ENCODE measurements at regions not wholly inside any gene's neighbourhood (a gene's known extent, or its start where the extent isn't known, plus 50 kb on each side); places are given as distances from the start of the nearest gene placed in this dataset.

GRCh38 chr2:53544871-53545558, 222.6 kb upstream of the CHAC2 start:
- ChIA-PET CTCF (no interaction called here), POLR2A (no interaction called here)
- no peaks in the 10 kb centered on the region for H3K9me3 ChIP-seq
- Mint-ChIP-seq H3K4me3 (no peak overlapping the region), H3K36me3 (no peaks in the 10 kb centered on the region), H3K4me1 (no peaks in the 10 kb centered on the region), H3K27me3 (peaks cover 3 to 8% of the 10 kb centered on the region in 2 donors), H3K27ac (no peak overlapping the region), H3K9me3 (peaks cover 5 to 13% (median 12%) of the 10 kb centered on the region in 3 donors)
- no peaks in the 10 kb centered on the region for H3K27me3 ChIP-seq (replicated peaks in 1 of 2; ENCODE audit: control insufficient read depth in 2 of 2, extremely low read depth in 1 of 2, insufficient read depth in 2 of 2, low read length in 1 of 2)
- DNase-seq (no peak), ATAC-seq (replicated peaks in 1 of 4) (no peak)
- WGBS (ENCODE audit: insufficient coverage): no CpG with 5 or more reads among the region's 7 CpGs
- no peaks in the 10 kb centered on the region for H3K36me3 ChIP-seq (ENCODE audit: control insufficient read depth in 2 of 2, extremely low read depth in 1 of 2, insufficient read depth in 1 of 2, low read length in 1 of 2)
- H3K4me3 ChIP-seq (ENCODE audit: control insufficient read depth in 1 of 2, extremely low read depth in 1 of 2, low read length in 1 of 2): no peak overlapping the region
- H3K27ac ChIP-seq (ENCODE audit: low read length): no peak overlapping the region
- H3K4me1 ChIP-seq (ENCODE audit: control insufficient read depth in 1 of 2, extremely low read depth in 1 of 2, insufficient read depth in 2 of 2, low read length in 2 of 2): no peaks in the 10 kb centered on the region

DNA sequence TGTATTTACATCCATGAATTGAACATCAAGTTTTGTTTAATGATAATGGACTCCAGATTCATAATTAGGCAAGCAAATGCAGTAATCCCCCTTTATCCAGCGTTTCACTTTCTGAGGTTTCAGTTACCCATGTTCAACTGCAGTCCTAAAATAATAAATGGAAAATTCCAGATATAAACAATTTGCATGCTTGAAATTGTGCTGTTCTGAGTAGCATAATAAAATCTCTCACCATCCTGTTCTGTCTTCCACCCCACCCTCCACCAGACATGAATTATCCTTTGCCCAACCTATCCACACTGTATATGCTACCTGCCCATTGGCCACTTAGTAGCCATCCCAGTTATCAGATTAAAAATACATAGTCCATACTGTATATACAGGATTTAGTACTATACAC, 224.5 kb upstream of the CHAC2 start:
- Mint-ChIP-seq H3K9me3 (peaks cover 11 to 13% (median 12%) of the 10 kb centered on the region in 3 donors), H3K4me1 (no peaks in the 10 kb centered on the region), H3K36me3 (no peaks in the 10 kb centered on the region), H3K27ac (no peak overlapping the region), H3K27me3 (peaks cover 3 to 15% of the 10 kb centered on the region in 2 donors), H3K4me3 (no peak overlapping the region)
- DNase-seq (no peak), ATAC-seq (replicated peaks in 1 of 4) (no peak)
- Histone ChIP-seq H3K4me3 (ENCODE audit: control insufficient read depth in 1 of 2, extremely low read depth in 1 of 2, low read length in 1 of 2) (no peak overlapping the region), H3K4me1 (ENCODE audit: control insufficient read depth in 1 of 2, extremely low read depth in 1 of 2, insufficient read depth in 2 of 2, low read length in 2 of 2) (no peaks in the 10 kb centered on the region), H3K27me3 (replicated peaks in 1 of 2; ENCODE audit: control insufficient read depth in 2 of 2, extremely low read depth in 1 of 2, insufficient read depth in 2 of 2, low read length in 1 of 2) (no peaks in the 10 kb centered on the region), H3K36me3 (ENCODE audit: control insufficient read depth in 2 of 2, extremely low read depth in 1 of 2, insufficient read depth in 1 of 2, low read length in 1 of 2) (no peaks in the 10 kb centered on the region), H3K27ac (ENCODE audit: low read length) (no peak overlapping the region), H3K9me3 (no peaks in the 10 kb centered on the region)
- ChIA-PET CTCF (no interaction called here), POLR2A (no interaction called here)
- no CpG with 5 or more reads among the region's 1 CpG for WGBS (ENCODE audit: insufficient coverage)

DNA sequence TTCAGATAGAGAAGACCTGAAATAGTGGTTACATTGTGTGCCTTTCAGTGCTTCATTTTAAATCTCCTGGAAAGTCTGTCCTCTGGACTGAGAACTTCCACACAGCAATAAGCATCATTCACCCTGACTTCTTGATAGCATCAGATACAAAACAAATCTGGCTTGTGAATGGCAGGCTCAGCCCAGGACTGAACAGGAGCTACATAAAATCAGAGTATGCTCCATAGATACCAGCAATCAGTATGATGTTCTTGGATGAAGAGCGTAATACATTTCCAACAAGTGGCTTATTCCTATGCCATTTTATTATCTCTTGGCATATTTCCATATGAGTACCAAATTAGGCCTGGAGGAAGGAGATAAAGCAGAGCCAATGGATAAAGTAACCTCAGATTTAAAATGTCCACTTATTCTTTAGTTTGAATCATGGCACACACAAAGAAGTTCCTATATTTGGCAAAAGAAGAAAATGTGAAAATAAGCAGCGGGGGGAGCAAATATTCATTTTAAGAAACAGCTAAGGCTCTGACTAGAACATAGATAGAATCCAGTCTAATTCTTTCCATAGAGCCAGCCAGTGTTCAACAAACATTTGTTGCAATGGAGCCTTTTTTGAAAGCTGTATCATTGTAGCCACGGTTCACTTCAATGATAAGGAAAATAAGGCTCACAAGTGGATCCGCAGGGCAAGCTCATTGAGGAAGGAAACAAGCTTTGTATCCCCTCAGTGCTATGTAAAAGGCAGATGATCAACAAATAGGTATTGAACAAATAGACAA, 230.8 kb upstream of the CHAC2 start:
- no peaks in the 10 kb centered on the region for H3K27me3 ChIP-seq (replicated peaks in 1 of 2; ENCODE audit: control insufficient read depth in 2 of 2, extremely low read depth in 1 of 2, insufficient read depth in 2 of 2, low read length in 1 of 2)
- Mint-ChIP-seq H3K4me3 (no peak overlapping the region), H3K9me3 (peaks cover 9 to 15% (median 11%) of the 10 kb centered on the region in 3 donors), H3K27me3 (peaks cover 3 to 21% of the 10 kb centered on the region in 2 donors), H3K36me3 (no peaks in the 10 kb centered on the region), H3K27ac (no peak overlapping the region), H3K4me1 (no peaks in the 10 kb centered on the region)
- ChIA-PET POLR2A (no interaction called here), CTCF (no interaction called here)
- DNase-seq: no peak
- no peaks in the 10 kb centered on the region for H3K36me3 ChIP-seq (ENCODE audit: control insufficient read depth in 2 of 2, extremely low read depth in 1 of 2, insufficient read depth in 1 of 2, low read length in 1 of 2)
- no peaks in the 10 kb centered on the region for H3K9me3 ChIP-seq
- H3K4me1 ChIP-seq (ENCODE audit: control insufficient read depth in 1 of 2, extremely low read depth in 1 of 2, insufficient read depth in 2 of 2, low read length in 2 of 2): no peaks in the 10 kb centered on the region
- 63% methylated on average over 1 of the region's 4 CpGs for WGBS (ENCODE audit: insufficient coverage)
- no peak overlapping the region for H3K4me3 ChIP-seq (ENCODE audit: control insufficient read depth in 1 of 2, extremely low read depth in 1 of 2, low read length in 1 of 2)
- H3K27ac ChIP-seq (ENCODE audit: low read length): no peak overlapping the region
- ATAC-seq (replicated peaks in 1 of 4): no peak

DNA sequence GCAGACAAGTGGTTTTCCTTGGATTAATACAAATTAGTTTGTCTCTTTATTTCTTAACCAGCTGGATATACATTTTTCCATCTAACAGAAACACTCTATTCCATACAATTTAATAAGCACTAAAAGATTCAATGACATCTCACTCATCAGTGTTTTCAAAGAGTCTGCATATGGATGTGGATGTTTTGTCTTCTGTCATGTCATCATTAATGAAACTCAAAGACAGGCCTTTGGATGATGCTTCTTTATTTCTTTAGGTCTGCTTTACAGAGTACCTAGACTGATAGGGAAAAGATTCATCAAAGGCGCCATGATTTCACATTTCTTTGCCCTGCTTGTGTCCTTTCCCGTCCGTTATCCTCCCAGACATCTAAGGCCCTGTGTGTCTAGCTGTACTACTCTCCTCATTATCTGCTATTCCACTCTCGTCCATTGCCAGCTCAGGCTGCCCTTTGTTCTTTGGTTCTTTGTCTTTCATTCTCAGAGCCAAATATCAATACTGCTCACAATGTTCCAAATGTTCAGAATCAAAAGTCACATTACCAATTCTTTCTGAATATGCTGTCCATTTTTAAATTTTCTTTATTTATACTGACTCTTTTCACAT, 232.3 kb upstream of the CHAC2 start:
- H3K4me1 Mint-ChIP-seq: no peaks in the 10 kb centered on the region

DNA sequence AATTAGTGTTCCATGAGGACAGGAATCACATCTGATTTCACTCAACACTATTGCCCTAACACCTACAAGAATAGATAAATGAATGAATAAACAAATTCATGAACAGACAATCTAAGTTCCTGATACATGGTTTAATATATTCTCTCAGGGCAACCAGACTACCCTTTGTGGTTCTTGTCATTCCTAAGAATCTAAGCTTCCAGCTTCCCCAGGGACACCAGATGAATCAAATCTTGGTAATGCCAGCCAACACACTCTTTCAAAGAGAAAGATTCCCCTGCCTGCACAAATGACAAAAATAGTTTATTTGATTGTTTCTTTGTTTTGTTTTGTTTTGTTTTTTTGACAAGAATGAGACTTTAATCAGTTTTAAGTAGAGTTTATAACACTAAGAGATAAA, 237.5 kb upstream of the CHAC2 start:
- no peak overlapping the region for H3K27ac ChIP-seq (ENCODE audit: low read length)
- no peak for ATAC-seq (replicated peaks in 1 of 4)
- Mint-ChIP-seq H3K4me1 (no peaks in the 10 kb centered on the region), H3K9me3 (peaks cover 2 to 16% (median 7%) of the 10 kb centered on the region in 3 donors), H3K27ac (no peak overlapping the region), H3K36me3 (no peaks in the 10 kb centered on the region), H3K27me3 (peaks cover 2 to 14% of the 10 kb centered on the region in 2 donors), H3K4me3 (no peak overlapping the region)
- no peaks in the 10 kb centered on the region for H3K4me1 ChIP-seq (ENCODE audit: control insufficient read depth in 1 of 2, extremely low read depth in 1 of 2, insufficient read depth in 2 of 2, low read length in 2 of 2)
- H3K9me3 ChIP-seq: no peaks in the 10 kb centered on the region
- H3K36me3 ChIP-seq (ENCODE audit: control insufficient read depth in 2 of 2, extremely low read depth in 1 of 2, insufficient read depth in 1 of 2, low read length in 1 of 2): no peaks in the 10 kb centered on the region
- no peak overlapping the region for H3K4me3 ChIP-seq (ENCODE audit: control insufficient read depth in 1 of 2, extremely low read depth in 1 of 2, low read length in 1 of 2)
- ChIA-PET POLR2A (no interaction called here), CTCF (no interaction called here)
- no peaks in the 10 kb centered on the region for H3K27me3 ChIP-seq (replicated peaks in 1 of 2; ENCODE audit: control insufficient read depth in 2 of 2, extremely low read depth in 1 of 2, insufficient read depth in 2 of 2, low read length in 1 of 2)
- DNase-seq: no peak

More for the DNA sequence above, 232.3 kb upstream of the CHAC2 start:
- Histone ChIP-seq H3K36me3 (ENCODE audit: control insufficient read depth in 2 of 2, extremely low read depth in 1 of 2, insufficient read depth in 1 of 2, low read length in 1 of 2) (no peaks in the 10 kb centered on the region), H3K27ac (ENCODE audit: low read length) (no peak overlapping the region), H3K9me3 (no peaks in the 10 kb centered on the region), H3K27me3 (replicated peaks in 1 of 2; ENCODE audit: control insufficient read depth in 2 of 2, extremely low read depth in 1 of 2, insufficient read depth in 2 of 2, low read length in 1 of 2) (no peaks in the 10 kb centered on the region), H3K4me3 (ENCODE audit: control insufficient read depth in 1 of 2, extremely low read depth in 1 of 2, low read length in 1 of 2) (no peak overlapping the region), H3K4me1 (ENCODE audit: control insufficient read depth in 1 of 2, extremely low read depth in 1 of 2, insufficient read depth in 2 of 2, low read length in 2 of 2) (no peaks in the 10 kb centered on the region)
- H3K36me3 Mint-ChIP-seq: no peaks in the 10 kb centered on the region
- 81% methylated on average over 4 of the region's 4 CpGs for WGBS (ENCODE audit: insufficient coverage)
- ChIA-PET POLR2A (no interaction called here), CTCF (no interaction called here)
- H3K4me3 Mint-ChIP-seq: no peak overlapping the region
- peaks cover 0 to 10% (median 7%) of the 10 kb centered on the region in 3 donors for H3K9me3 Mint-ChIP-seq
- DNase-seq (no peak), ATAC-seq (replicated peaks in 1 of 4) (no peak)
- H3K27me3 Mint-ChIP-seq: peaks cover 3 to 22% of the 10 kb centered on the region in 2 donors
- H3K27ac Mint-ChIP-seq: no peak overlapping the region

DNA sequence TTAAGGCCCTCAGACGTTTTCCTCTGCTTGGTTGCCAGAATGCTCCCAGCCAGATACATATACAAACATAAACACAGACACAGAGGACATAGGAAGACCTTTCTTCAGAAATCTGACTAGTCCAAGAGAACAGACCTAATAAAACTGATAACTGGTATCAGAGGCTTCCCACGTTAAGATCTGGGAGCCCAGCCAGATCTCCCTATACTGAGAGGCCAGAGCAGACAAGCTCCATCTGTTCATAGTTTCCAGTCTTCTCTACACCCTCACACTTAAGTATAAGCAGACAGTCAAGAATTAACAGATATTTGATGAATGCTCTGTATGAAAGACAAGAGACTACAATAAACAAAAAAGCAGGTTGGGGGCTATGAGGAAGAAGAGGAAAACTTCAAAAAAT, 240.5 kb upstream of the CHAC2 start:
- peaks cover 2 to 16% (median 7%) of the 10 kb centered on the region in 3 donors for H3K9me3 Mint-ChIP-seq
- no peaks in the 10 kb centered on the region for H3K4me1 Mint-ChIP-seq
- peaks cover 2 to 6% of the 10 kb centered on the region in 2 donors for H3K27me3 Mint-ChIP-seq
- Histone ChIP-seq H3K27ac (ENCODE audit: low read length) (no peak overlapping the region), H3K4me3 (ENCODE audit: control insufficient read depth in 1 of 2, extremely low read depth in 1 of 2, low read length in 1 of 2) (no peak overlapping the region), H3K36me3 (ENCODE audit: control insufficient read depth in 2 of 2, extremely low read depth in 1 of 2, insufficient read depth in 1 of 2, low read length in 1 of 2) (no peaks in the 10 kb centered on the region), H3K4me1 (ENCODE audit: control insufficient read depth in 1 of 2, extremely low read depth in 1 of 2, insufficient read depth in 2 of 2, low read length in 2 of 2) (no peaks in the 10 kb centered on the region), H3K27me3 (replicated peaks in 1 of 2; ENCODE audit: control insufficient read depth in 2 of 2, extremely low read depth in 1 of 2, insufficient read depth in 2 of 2, low read length in 1 of 2) (no peaks in the 10 kb centered on the region), H3K9me3 (no peaks in the 10 kb centered on the region)
- WGBS (ENCODE audit: insufficient coverage): no CpG with 5 or more reads among the region's 2 CpGs
- ATAC-seq (replicated peaks in 1 of 4) (no peak), DNase-seq (no peak)
- ChIA-PET POLR2A (no interaction called here), CTCF (no interaction called here)
- no peak overlapping the region for H3K4me3 Mint-ChIP-seq
- no peaks in the 10 kb centered on the region for H3K36me3 Mint-ChIP-seq
- no peak overlapping the region for H3K27ac Mint-ChIP-seq
